HepG2 (cell line): ENCODE measurements at regions not wholly inside any gene's neighbourhood (a gene's known extent, or its start where the extent isn't known, plus 50 kb on each side); places are given as distances from the start of the nearest gene placed in this dataset.
A peak's percentile ranks its signal among the peaks of the same experiment; 100 is the strongest.

Experiments used
- ATAC-seq: fragments of 200-7000 bp; cut with Tn5 transposase; 3 replicates; pipeline ENCODE4 v1.9.1; 2020; ENCODE audit warnings: mild to moderate bottlenecking, moderate library complexity
- BruUV-seq: library from RNA; stranded (reverse); fragments of 400-500 nt; replicated peaks from 2 replicates; lab custom pipeline; 2021; lab: Mats Ljungman, UMichigan
- CTCF ChIA-PET: fragments of 300-600 bp; formaldehyde crosslinking; extraction: SDS; loops from one replicate; lab custom pipeline; 2021; ENCODE audit warnings: low total read pairs, inconsistent platforms, low intra/inter-chr PET ratio; lab: Yijun Ruan, JAX
- POLR2A ChIA-PET: fragments of 350-600 bp; sonication (Branson Sonifier 250); formaldehyde crosslinking; loops from one replicate; lab custom pipeline; 2020; ENCODE audit warnings: antibody characterized with exemption, inconsistent platforms; lab: Yijun Ruan, JAX
- DNase-seq: peaks from one replicate; pipeline ENCODE4 v3.0.0-alpha.2; 2015; ENCODE audit warnings: low spot score
- FAIRE-seq: peaks from 3 replicates; lab custom pipeline; 2011; peaks lifted over from hg19 to GRCh38; lab: Jason Lieb, UNC
- H2AFZ ChIP-seq: one replicate; pipeline ENCODE4 v1.6.1; 2011; ENCODE audit warnings: low read length, inconsistent platforms
- H3K27ac ChIP-seq: fragments of 300-600 bp; 3 replicates; pipeline ENCODE4 v1.8.0; 2011; ENCODE audit warnings: mixed run types, mild to moderate bottlenecking, mixed read lengths, low read length, inconsistent platforms; ENCODE audit not compliant: insufficient read depth; ENCODE audit errors: extremely low read length
- H3K27me3 ChIP-seq, 2 experiments: fragments of 200-600 bp in 1 of 2; 2 replicates in 1 of 2; 3 replicates in 1 of 2; pipeline versions ENCODE4 v1.6.0 to v1.8.0; 2011; ENCODE audit warnings: low read length in 2 of 2, mild to moderate bottlenecking in 2 of 2, moderate library complexity in 2 of 2, inconsistent platforms in 1 of 2; ENCODE audit not compliant: insufficient read depth in 2 of 2, control insufficient read depth in 1 of 2
- H3K36me3 ChIP-seq, 2 experiments: fragments of 200-600 bp in 1 of 2; replicated peaks in 1 of 2; 2 replicates in 1 of 2; 3 replicates in 1 of 2; pipeline versions ENCODE4 v1.5.1 to v1.8.0; 2011; ENCODE audit warnings: low read length in 2 of 2, inconsistent platforms in 1 of 2; ENCODE audit not compliant: insufficient read depth in 2 of 2, control insufficient read depth in 1 of 2
- H3K4me1 ChIP-seq: 2 replicates; pipeline ENCODE4 v1.5.1; 2012; ENCODE audit warnings: low read length, inconsistent platforms; ENCODE audit not compliant: insufficient read depth
- H3K4me2 ChIP-seq: 2 replicates; pipeline ENCODE4 v1.6.0; 2011; ENCODE audit warnings: low read depth, low read length, inconsistent platforms
- H3K4me3 ChIP-seq, 3 experiments: fragments of 200-600 bp in 1 of 3; sonication (generic), shearing (Covaris generic) in 1 of 3; replicated peaks in 1 of 3; 2 replicates each; pipeline ENCODE4 v1.5.1; 2011 to 2016; ENCODE audit warnings: low read length in 3 of 3, inconsistent platforms in 2 of 3, low read depth in 2 of 3, mild to moderate bottlenecking in 2 of 3, control low read depth in 1 of 3, mixed read lengths in 1 of 3; ENCODE audit not compliant: insufficient read depth in 1 of 3
- H3K79me2 ChIP-seq: one replicate; pipeline ENCODE4 v1.6.1; 2011; ENCODE audit warnings: low read length, inconsistent platforms; ENCODE audit not compliant: insufficient read depth
- H3K9ac ChIP-seq: 2 replicates; pipeline ENCODE4 v1.6.0; 2011; ENCODE audit warnings: mild to moderate bottlenecking, low read depth, low read length, inconsistent platforms; ENCODE audit not compliant: insufficient read depth
- H3K9me3 ChIP-seq: 2 replicates; pipeline ENCODE4 v1.5.1; 2012; ENCODE audit warnings: mild to moderate bottlenecking, low read length
- H4K20me1 ChIP-seq: 2 replicates; pipeline ENCODE4 v1.6.0; 2011; ENCODE audit warnings: inconsistent platforms, mild to moderate bottlenecking, low read length, moderate library complexity; ENCODE audit not compliant: insufficient read depth
- CTCF ChIP-seq: sonication (generic); formaldehyde crosslinking; IDR thresholded peaks from 2 replicates; pipeline ENCODE4 v1.5.0; 2020; ENCODE audit warnings: mild to moderate bottlenecking, missing genetic modification reagents, moderate library complexity
- DDIT3 ChIP-seq: sonication (generic); formaldehyde crosslinking; IDR thresholded peaks from 2 replicates; pipeline ENCODE4 v1.4.0; 2020; ENCODE audit warnings: mild to moderate bottlenecking, missing genetic modification reagents
- ERF ChIP-seq: IDR thresholded peaks from 2 replicates; pipeline ENCODE4 v1.6.1; 2018; ENCODE audit warnings: missing biosample characterization, missing genetic modification reagents
- KDM2A ChIP-seq: sonication (generic); formaldehyde crosslinking; IDR thresholded peaks from 2 replicates; pipeline ENCODE4 v1.4.0; 2020; ENCODE audit warnings: low read depth, missing genetic modification reagents, borderline replicate concordance
- NRL ChIP-seq: sonication (generic); formaldehyde crosslinking; IDR thresholded peaks from 2 replicates; pipeline ENCODE4 v1.5.0; 2020; ENCODE audit warnings: missing genetic modification reagents, mild to moderate bottlenecking, moderate library complexity, borderline replicate concordance
- PATZ1 ChIP-seq: sonication (generic); formaldehyde crosslinking; IDR thresholded peaks from 2 replicates; pipeline ENCODE4 v1.4.0; 2020; ENCODE audit warnings: missing genetic modification reagents
- PRPF4 ChIP-seq: fragments of 200-400 bp; formaldehyde crosslinking; IDR thresholded peaks from 2 replicates; pipeline ENCODE4 v1.6.1; 2016; ENCODE audit warnings: low read length, low read depth; ENCODE audit not compliant: poor library complexity, severe bottlenecking
- RAD21 ChIP-seq: fragments of 450-650 bp; formaldehyde crosslinking; IDR thresholded peaks from 2 replicates; pipeline ENCODE4 v1.5.0; 2020; ENCODE audit warnings: mild to moderate bottlenecking
- RFXAP ChIP-seq: sonication (generic); formaldehyde crosslinking; IDR thresholded peaks from 2 replicates; pipeline ENCODE4 v1.4.0; 2020; ENCODE audit warnings: missing genetic modification reagents, borderline replicate concordance
- RXRA ChIP-seq: sonication (generic); formaldehyde crosslinking; IDR thresholded peaks from 2 replicates; pipeline ENCODE4 v1.5.1; 2020; ENCODE audit warnings: missing genetic modification reagents
- SALL1 ChIP-seq: sonication (generic); formaldehyde crosslinking; IDR thresholded peaks from 2 replicates; pipeline ENCODE4 v1.8.0; 2022; ENCODE audit warnings: mild to moderate bottlenecking, missing genetic modification reagents
- SMAD3 ChIP-seq: sonication (generic); formaldehyde crosslinking; IDR thresholded peaks from 2 replicates; pipeline ENCODE4 v1.4.0; 2020; ENCODE audit warnings: missing genetic modification reagents
- STAG1 ChIP-seq: sonication (generic); formaldehyde crosslinking; IDR thresholded peaks from 2 replicates; pipeline ENCODE4 v1.4.0; 2020; ENCODE audit warnings: missing genetic modification reagents
- ZEB1 ChIP-seq: IDR thresholded peaks from 2 replicates; pipeline ENCODE4 v1.6.1; 2012; ENCODE audit warnings: mild to moderate bottlenecking, low read depth, inconsistent platforms; ENCODE audit not compliant: insufficient replicate concordance
- ZGPAT ChIP-seq: IDR thresholded peaks from 2 replicates; pipeline ENCODE4 v1.6.1; 2016; ENCODE audit warnings: mild to moderate bottlenecking
- ZNF772 ChIP-seq: sonication (generic); formaldehyde crosslinking; IDR thresholded peaks from 2 replicates; pipeline ENCODE4 v1.5.0; 2020; ENCODE audit warnings: mild to moderate bottlenecking, missing genetic modification reagents
- WGBS: methylation state at CpG from one replicate; pipeline ENCODE4 v1.1.6; 2017; ENCODE audit warnings: low lambda C conversion rate; 5-methylcytosine and 5-hydroxymethylcytosine counted together
- in situ Hi-C: cut with HindIII; loops from 2 replicates; pipeline ENCODE4 v1.10.0; 2017; ENCODE audit warnings: low pct_unique_long_range_greater_than_20kb; ENCODE audit not compliant: extremely low pct_ligation_motif_present
- intact Hi-C: fragments of 100-400 bp; cut with micrococcal nuclease; formaldehyde crosslinking; loops from one replicate; pipeline ENCODE4 v1.10.0; 2022; ENCODE audit not compliant: unreplicated experiment

- H3K79me2 ChIP-seq, result no peaks in the 10 kb centered on the region
- no peak overlapping the region for H3K27ac ChIP-seq
- in situ Hi-C loops, result loop anchor here (10.0 kb wide), 1 partner anchor 623 kb away; no protein-coding TSS in a partner anchor
- BruUV-seq, result no TSS peak
- ChIA-PET POLR2A (no interaction called here), CTCF (interaction anchor here (1.1 to 2.5 kb wide), 2 partner anchors 148 to 621 kb away, joined by 3 to 12 read pairs; no protein-coding TSS in a partner anchor)
- peaks cover 16% of the 10 kb centered on the region; the same call in 1 of the 2 replicates for H3K4me1 ChIP-seq
- H3K9me3 ChIP-seq, result no peaks in the 10 kb centered on the region
- H3K36me3 ChIP-seq, result no peaks in the 10 kb centered on the region
- H3K27me3 ChIP-seq, result peaks cover 4 to 47% of the 10 kb centered on the region in 2 experiments
- no peaks in the 10 kb centered on the region for H4K20me1 ChIP-seq
- intact Hi-C loops, result loop anchor here (1.0 to 5.0 kb wide), 4 partner anchors 89 to 621 kb away; no protein-coding TSS in a partner anchor
- peak; percentile 50 for DNase-seq
- peak; percentile 60 for FAIRE-seq
- H3K4me2 ChIP-seq, result no peak overlapping the region
- 42% methylated on average over 18 of the region's 18 CpGs for WGBS
- no peak overlapping the region for H2AFZ ChIP-seq
- no peak overlapping the region for H3K4me3 ChIP-seq
- H3K9ac ChIP-seq, result no peak overlapping the region
- peak; percentile 81 for ATAC-seq
- TF ChIP-seq SMAD3, result 0 out of 2 replicates have a peak, but pooled peaks have one; percentile 45
- 0 out of 2 replicates have a peak, but pooled peaks have one; percentile 24 for TF ChIP-seq SALL1 (CRISPR knock-in tag)
- TF ChIP-seq KDM2A, result peak; percentile 60; the same call in 1 of the 2 replicates
- no peak for TF ChIP-seq ZEB1
- TF ChIP-seq ZGPAT (CRISPR knock-in tag), result peak; percentile 15; the same call in 1 of the 2 replicates
- peak; percentile 69 for TF ChIP-seq PRPF4
- TF ChIP-seq NRL (CRISPR knock-in tag), result 0 out of 2 replicates have a peak, but pooled peaks have one; percentile 27
- TF ChIP-seq STAG1 (CRISPR knock-in tag), result peak; percentile 84
- peak; percentile 43; the same call in 1 of the 2 replicates for TF ChIP-seq ERF (CRISPR knock-in tag)
- TF ChIP-seq RAD21, result peak; percentile 72
- TF ChIP-seq ZNF772 (CRISPR knock-in tag), result peak; percentile 33; the same call in 1 of the 2 replicates
- TF ChIP-seq RFXAP (CRISPR knock-in tag), result 0 out of 2 replicates have a peak, but pooled peaks have one; percentile 20
- TF ChIP-seq DDIT3 (CRISPR knock-in tag), result no peak
- TF ChIP-seq CTCF (CRISPR knock-in tag), result peak; percentile 81
- peak; percentile 57; the same call in 1 of the 2 replicates for TF ChIP-seq PATZ1 (CRISPR knock-in tag)
- TF ChIP-seq RXRA (CRISPR knock-in tag), result 0 out of 2 replicates have a peak, but pooled peaks have one; percentile 17
Measured at GRCh38 chr5:138641547-138642298, 66.5 kb upstream of the HSPA9 start.
